SK-N-SH treated with all-trans-retinoic acid at 6 μM for 48 hours (cell line): ENCODE measurements at regions not wholly inside any gene's neighbourhood (a gene's known extent, or its start where the extent isn't known, plus 50 kb on each side); places are given as distances from the start of the nearest gene placed in this dataset.

Source experiments
- CSDC2 ChIP-seq: fragments of 250-450 bp; sonication (Bioruptor Pico); IDR thresholded peaks from 2 replicates; pipeline ENCODE4 v1.5.0; 2020; ENCODE audit warnings: mild to moderate bottlenecking, moderate library complexity
- ESRRG ChIP-seq: fragments of 250-450 bp; sonication (Bioruptor Pico); IDR thresholded peaks from 2 replicates; pipeline ENCODE4 v1.6.1; 2021; ENCODE audit warnings: mild to moderate bottlenecking
- GLIS3 ChIP-seq: fragments of 250-450 bp; sonication (Bioruptor Pico); IDR thresholded peaks from 2 replicates; pipeline ENCODE4 v1.5.0; 2020; ENCODE audit warnings: mild to moderate bottlenecking, moderate library complexity
- ISL1 ChIP-seq: fragments of 250-450 bp; sonication (Bioruptor Pico); IDR thresholded peaks from 2 replicates; pipeline ENCODE4 v2.1.2; 2022; ENCODE audit warnings: mild to moderate bottlenecking, moderate library complexity
- RARB ChIP-seq: fragments of 250-450 bp; sonication (Bioruptor Pico); IDR thresholded peaks from 2 replicates; pipeline ENCODE4 v1.8.0; 2021; ENCODE audit warnings: mild to moderate bottlenecking, moderate library complexity
- TCF4 ChIP-seq: fragments of 250-450 bp; sonication (Bioruptor Pico); IDR thresholded peaks from 2 replicates; pipeline ENCODE4 v1.8.0; 2021; ENCODE audit warnings: mild to moderate bottlenecking, moderate library complexity, borderline replicate concordance
- TOX ChIP-seq: fragments of 250-450 bp; sonication (Bioruptor Pico); IDR thresholded peaks from 2 replicates; pipeline ENCODE4 v1.8.0; 2021; ENCODE audit warnings: mild to moderate bottlenecking, moderate library complexity, borderline replicate concordance
- TSHZ2 ChIP-seq: fragments of 250-450 bp; sonication (Bioruptor Pico); IDR thresholded peaks from 2 replicates; pipeline ENCODE4 v1.5.0; 2020; ENCODE audit warnings: mild to moderate bottlenecking, moderate library complexity
- ZFP3 ChIP-seq: fragments of 250-450 bp; sonication (Bioruptor Pico); IDR thresholded peaks from 2 replicates; pipeline ENCODE4 v1.5.0; 2020; ENCODE audit warnings: mild to moderate bottlenecking, moderate library complexity
- ZFP30 ChIP-seq: fragments of 450-650 bp; formaldehyde crosslinking; IDR thresholded peaks from 2 replicates; pipeline ENCODE4 v1.5.0; 2022; ENCODE audit warnings: mild to moderate bottlenecking, moderate library complexity

- TF ChIP-seq ISL1 (CRISPR knock-in tag): no peak
- no peak for TF ChIP-seq CSDC2 (CRISPR knock-in tag)
- no peak for TF ChIP-seq ESRRG (CRISPR knock-in tag)
- TF ChIP-seq ZFP3 (CRISPR knock-in tag): no peak
- no peak for TF ChIP-seq ZFP30 (CRISPR knock-in tag)
- no peak for TF ChIP-seq TCF4 (CRISPR knock-in tag)
- TF ChIP-seq TOX (CRISPR knock-in tag): no peak
- no peak for TF ChIP-seq RARB (CRISPR knock-in tag)
- TF ChIP-seq GLIS3 (CRISPR knock-in tag): no peak
- no peak for TF ChIP-seq TSHZ2 (CRISPR knock-in tag)
These were observed 205.9 kb upstream of the SVIL start for GRCh38 chr10:29840516-29841276.
